ENCODE measurements at regions not wholly inside any gene's neighbourhood (a gene's known extent, or its start where the extent isn't known, plus 50 kb on each side); places are given as distances from the start of the nearest gene placed in this dataset.

GRCh38 chr5:135212361-135213026 is 178.5 kb upstream of the PITX1 start:
- TF ChIP-seq CTCF (IDR thresholded peaks at IDR 0.05), result no peak
- TF ChIP-seq EP300 (IDR thresholded peaks at IDR 0.05), result no peak
